GM12874 (cell line): ENCODE measurements at regions not wholly inside any gene's neighbourhood (a gene's known extent, or its start where the extent isn't known, plus 50 kb on each side); places are given as distances from the start of the nearest gene placed in this dataset.
A peak's percentile ranks its signal among the peaks of the same experiment; 100 is the strongest.

Source experiments
- TF ChIP-seq, protein P1 (sequence below): IDR thresholded peaks from 2 replicates; pipeline ENCODE4 v1.5.1; 2011; ENCODE audit warnings: low read depth, mild to moderate bottlenecking, control low read depth, low read length, moderate library complexity; ENCODE audit not compliant: insufficient read depth

- TF ChIP-seq, protein P1, sequence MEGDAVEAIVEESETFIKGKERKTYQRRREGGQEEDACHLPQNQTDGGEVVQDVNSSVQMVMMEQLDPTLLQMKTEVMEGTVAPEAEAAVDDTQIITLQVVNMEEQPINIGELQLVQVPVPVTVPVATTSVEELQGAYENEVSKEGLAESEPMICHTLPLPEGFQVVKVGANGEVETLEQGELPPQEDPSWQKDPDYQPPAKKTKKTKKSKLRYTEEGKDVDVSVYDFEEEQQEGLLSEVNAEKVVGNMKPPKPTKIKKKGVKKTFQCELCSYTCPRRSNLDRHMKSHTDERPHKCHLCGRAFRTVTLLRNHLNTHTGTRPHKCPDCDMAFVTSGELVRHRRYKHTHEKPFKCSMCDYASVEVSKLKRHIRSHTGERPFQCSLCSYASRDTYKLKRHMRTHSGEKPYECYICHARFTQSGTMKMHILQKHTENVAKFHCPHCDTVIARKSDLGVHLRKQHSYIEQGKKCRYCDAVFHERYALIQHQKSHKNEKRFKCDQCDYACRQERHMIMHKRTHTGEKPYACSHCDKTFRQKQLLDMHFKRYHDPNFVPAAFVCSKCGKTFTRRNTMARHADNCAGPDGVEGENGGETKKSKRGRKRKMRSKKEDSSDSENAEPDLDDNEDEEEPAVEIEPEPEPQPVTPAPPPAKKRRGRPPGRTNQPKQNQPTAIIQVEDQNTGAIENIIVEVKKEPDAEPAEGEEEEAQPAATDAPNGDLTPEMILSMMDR: no peak
Observed at GRCh38 chr1:199373139-199373538, 654.4 kb upstream of the NR5A2 start.

- TF ChIP-seq, protein P1: no peak
Observed at GRCh38 chr1:199377211-199377610, 650.3 kb upstream of the NR5A2 start.

DNA sequence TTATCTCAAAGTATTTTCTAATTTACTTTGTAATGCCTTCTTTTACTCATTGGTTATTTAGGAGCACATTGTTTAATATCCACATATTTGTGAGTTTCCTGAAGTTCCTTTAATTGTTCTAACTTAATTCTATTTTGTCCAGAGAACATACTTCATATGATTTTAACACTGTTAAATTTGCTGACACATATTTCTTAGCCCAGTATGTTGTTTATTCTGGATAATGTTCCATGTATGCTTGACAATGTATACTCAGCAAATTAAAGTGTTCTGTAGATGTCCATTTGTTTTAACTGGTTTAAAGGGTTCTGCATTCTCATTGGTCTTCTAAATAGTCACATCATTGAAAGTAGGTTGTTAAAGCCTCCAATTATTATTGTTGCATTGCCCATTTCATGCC lies 643.7 kb upstream of the NR5A2 start:
- TF ChIP-seq, protein P1: no peak

DNA sequence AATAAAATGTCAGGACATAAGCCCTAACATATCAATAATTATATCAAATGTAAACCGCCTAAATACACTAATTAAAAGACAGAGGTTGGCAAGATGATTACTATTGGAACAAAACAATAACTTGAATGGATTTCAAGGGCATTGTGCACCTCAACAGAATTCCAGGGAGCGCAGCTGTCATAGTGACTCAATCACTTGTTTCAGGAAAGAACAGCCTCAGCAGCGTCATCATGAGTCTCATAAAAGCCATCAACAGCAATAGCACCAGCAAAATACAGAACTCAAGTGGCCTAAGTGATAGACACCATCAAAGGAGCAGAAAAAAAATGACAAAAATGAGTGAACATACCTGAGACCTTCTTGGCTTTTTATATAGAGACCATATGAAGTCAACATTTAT lies 632.7 kb upstream of the NR5A2 start:
- TF ChIP-seq, protein P1: no peak

GRCh38 chr1:199396456-199396855 lies 631.1 kb upstream of the NR5A2 start:
- TF ChIP-seq, protein P1: no peak

- TF ChIP-seq, protein P1: peak; percentile 4; the same call in 1 of the 2 replicates
Observed at GRCh38 chr1:199399996-199400724, 627.4 kb upstream of the NR5A2 start.

GRCh38 chr1:199403531-199404116 lies 623.9 kb upstream of the NR5A2 start:
- TF ChIP-seq, protein P1: no peak
